ENCODE measurements at regions not wholly inside any gene's neighbourhood (a gene's known extent, or its start where the extent isn't known, plus 50 kb on each side); places are given as distances from the start of the nearest gene placed in this dataset.

DNA sequence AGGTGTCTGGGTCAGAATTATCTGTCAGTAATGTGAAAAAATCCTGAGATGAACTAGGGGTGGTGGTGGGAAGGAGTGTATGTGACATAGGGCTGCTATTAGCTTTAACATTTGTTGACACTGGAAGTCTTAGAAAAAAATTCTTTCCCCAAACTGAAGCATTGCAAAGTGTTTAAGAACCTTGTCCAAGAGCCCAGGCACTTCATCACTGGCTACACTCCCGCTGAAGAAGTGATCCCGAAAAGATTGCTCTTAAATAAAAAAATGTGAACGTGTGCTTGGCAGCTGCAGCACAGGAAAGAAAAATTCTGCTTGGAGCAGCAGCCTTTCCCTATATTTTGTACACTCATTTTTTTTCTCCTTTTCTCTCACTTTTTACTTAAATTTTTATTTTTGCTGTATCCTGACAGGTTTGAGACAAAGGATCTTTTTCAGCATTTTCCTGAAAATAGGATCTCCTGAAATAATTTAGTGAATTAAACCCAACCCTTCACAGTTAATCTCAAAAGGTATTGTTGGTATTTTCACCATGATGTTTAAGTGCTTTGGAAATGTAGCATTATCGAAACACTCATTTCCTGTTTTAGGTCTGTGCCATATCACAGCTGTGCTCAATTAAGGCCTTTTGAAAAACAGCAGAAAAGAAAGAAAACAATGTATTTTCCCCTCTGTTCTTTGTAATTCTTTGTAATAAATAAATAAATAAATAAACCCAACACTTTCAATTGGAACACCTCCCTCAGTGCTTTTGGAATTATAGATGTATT is 477.6 kb downstream of the ZNF385D start:
- DNase-seq (ENCODE audit: extremely low read depth, insufficient read length) = no peak
- TF ChIP-seq, protein P1, sequence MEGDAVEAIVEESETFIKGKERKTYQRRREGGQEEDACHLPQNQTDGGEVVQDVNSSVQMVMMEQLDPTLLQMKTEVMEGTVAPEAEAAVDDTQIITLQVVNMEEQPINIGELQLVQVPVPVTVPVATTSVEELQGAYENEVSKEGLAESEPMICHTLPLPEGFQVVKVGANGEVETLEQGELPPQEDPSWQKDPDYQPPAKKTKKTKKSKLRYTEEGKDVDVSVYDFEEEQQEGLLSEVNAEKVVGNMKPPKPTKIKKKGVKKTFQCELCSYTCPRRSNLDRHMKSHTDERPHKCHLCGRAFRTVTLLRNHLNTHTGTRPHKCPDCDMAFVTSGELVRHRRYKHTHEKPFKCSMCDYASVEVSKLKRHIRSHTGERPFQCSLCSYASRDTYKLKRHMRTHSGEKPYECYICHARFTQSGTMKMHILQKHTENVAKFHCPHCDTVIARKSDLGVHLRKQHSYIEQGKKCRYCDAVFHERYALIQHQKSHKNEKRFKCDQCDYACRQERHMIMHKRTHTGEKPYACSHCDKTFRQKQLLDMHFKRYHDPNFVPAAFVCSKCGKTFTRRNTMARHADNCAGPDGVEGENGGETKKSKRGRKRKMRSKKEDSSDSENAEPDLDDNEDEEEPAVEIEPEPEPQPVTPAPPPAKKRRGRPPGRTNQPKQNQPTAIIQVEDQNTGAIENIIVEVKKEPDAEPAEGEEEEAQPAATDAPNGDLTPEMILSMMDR (IDR thresholded peaks at IDR 0.05; ENCODE audit: insufficient read depth, low read length, poor library complexity, severe bottlenecking) = no peak
- Histone ChIP-seq H3K4me3 (replicated peaks; ENCODE audit: low read depth, low read length) (no peak overlapping the region), H3K27me3 (replicated peaks; ENCODE audit: control insufficient read depth, insufficient read depth, low read length) (no peaks in the 10 kb centered on the region), H3K36me3 (ENCODE audit: control insufficient read depth, insufficient read depth, low read length) (no peaks in the 10 kb centered on the region)

DNA sequence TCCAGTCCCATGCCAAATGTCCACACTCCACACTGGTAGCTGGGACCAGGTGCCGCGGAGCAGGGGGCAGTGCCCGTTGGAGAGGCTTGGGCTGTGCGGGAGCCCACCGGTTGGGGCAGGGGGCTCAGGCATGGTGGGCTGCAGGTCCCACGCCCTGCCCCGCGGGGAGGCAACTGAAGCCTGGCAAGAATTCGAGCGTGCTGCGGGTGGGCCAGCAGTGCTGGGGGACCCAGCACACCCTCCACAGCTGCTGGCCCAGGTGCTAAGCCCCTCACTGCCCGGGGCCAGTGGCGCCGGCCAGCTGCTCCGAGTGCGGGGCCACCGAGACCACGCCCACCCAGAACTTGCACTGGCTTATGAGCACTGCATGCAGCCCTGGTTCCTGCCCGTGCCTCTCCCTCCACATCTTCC is 479.4 kb downstream of the ZNF385D start:
- TF ChIP-seq, protein P1 (IDR thresholded peaks at IDR 0.05; ENCODE audit: insufficient read depth, low read length, poor library complexity, severe bottlenecking) = no peak
- no peak overlapping the region for H3K4me3 ChIP-seq (replicated peaks; ENCODE audit: low read depth, low read length)

DNA sequence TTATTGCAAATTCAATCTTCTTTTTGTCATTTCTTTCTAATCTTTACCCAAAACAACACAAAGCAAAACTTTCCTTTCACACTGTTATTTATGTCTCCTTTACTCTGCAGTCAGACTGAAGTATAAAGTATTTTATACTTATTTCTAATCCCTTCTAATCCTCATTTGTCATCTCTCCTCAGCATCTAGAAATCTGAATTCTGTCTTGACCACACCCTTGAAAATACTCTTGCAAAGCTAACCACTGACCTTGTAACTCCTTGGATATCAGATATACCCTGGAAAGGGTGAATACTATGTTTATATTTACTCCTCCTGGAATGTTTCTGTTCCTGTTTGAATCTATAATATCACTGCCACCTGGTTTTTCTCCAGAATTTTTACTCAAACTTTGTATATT is 481.1 kb downstream of the ZNF385D start:
- Histone ChIP-seq H3K27me3 (replicated peaks; ENCODE audit: control insufficient read depth, insufficient read depth, low read length) (no peaks in the 10 kb centered on the region), H3K36me3 (ENCODE audit: control insufficient read depth, insufficient read depth, low read length) (no peaks in the 10 kb centered on the region), H3K4me3 (replicated peaks; ENCODE audit: low read depth, low read length) (no peak overlapping the region)
- no peak for DNase-seq (ENCODE audit: extremely low read depth, insufficient read length)
- TF ChIP-seq, protein P1 (IDR thresholded peaks at IDR 0.05; ENCODE audit: insufficient read depth, low read length, poor library complexity, severe bottlenecking) = no peak

More for the DNA sequence above, 479.4 kb downstream of the ZNF385D start:
- no peaks in the 10 kb centered on the region for H3K27me3 ChIP-seq (replicated peaks; ENCODE audit: control insufficient read depth, insufficient read depth, low read length)
- DNase-seq (ENCODE audit: extremely low read depth, insufficient read length) = no peak
- H3K36me3 ChIP-seq (ENCODE audit: control insufficient read depth, insufficient read depth, low read length) = no peaks in the 10 kb centered on the region

DNA sequence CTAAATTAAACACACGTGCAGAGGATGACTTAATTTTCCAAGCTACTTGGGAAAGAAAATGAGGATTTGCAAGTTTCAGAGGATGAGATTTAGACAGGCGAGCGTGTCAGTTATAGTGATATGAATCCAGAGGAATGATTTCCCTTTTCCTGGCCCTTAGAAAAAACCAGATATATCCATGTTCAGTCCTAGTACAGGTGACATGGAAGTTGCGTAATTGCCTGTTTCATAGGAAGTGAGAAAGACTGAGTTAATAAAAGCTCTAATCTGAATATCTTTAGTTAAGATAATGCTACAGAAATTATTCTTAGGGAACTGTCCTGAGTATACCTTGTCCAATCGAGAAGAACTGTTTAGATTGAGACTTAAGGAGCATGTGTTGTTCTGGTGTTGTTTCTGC is 490.5 kb downstream of the ZNF385D start:
- no peak for DNase-seq (ENCODE audit: extremely low read depth, insufficient read length)
- no peaks in the 10 kb centered on the region for H3K27me3 ChIP-seq (replicated peaks; ENCODE audit: control insufficient read depth, insufficient read depth, low read length)
- no peak overlapping the region for H3K4me3 ChIP-seq (replicated peaks; ENCODE audit: low read depth, low read length)
- no peaks in the 10 kb centered on the region for H3K36me3 ChIP-seq (ENCODE audit: control insufficient read depth, insufficient read depth, low read length)
- TF ChIP-seq, protein P1 (IDR thresholded peaks at IDR 0.05; ENCODE audit: insufficient read depth, low read length, poor library complexity, severe bottlenecking) = no peak

DNA sequence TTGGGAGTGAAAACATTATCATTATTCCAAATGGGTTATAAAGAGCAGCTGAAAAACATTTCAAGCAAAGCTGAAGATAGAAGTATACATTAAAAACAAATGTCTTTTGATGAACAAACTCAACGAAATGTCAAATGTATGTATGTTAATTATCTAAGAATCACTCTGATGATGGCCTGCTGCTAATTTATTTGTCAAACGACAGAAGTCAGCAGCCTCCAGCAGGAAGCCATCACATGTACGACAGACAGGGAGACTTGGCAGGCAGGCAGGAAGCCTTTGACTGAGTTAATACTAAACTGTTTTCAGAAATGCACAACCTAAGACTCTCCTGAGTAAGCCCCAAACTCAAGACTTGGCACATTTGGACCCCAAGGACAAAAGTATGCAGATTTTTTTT is 491.1 kb downstream of the ZNF385D start:
- no peaks in the 10 kb centered on the region for H3K36me3 ChIP-seq (ENCODE audit: control insufficient read depth, insufficient read depth, low read length)
- TF ChIP-seq, protein P1 (IDR thresholded peaks at IDR 0.05; ENCODE audit: insufficient read depth, low read length, poor library complexity, severe bottlenecking) = no peak
- no peak overlapping the region for H3K4me3 ChIP-seq (replicated peaks; ENCODE audit: low read depth, low read length)
- DNase-seq (ENCODE audit: extremely low read depth, insufficient read length) = no peak
- no peaks in the 10 kb centered on the region for H3K27me3 ChIP-seq (replicated peaks; ENCODE audit: control insufficient read depth, insufficient read depth, low read length)

Measured in GM06990 (cell line).